HG03520 (cell line): ENCODE measurements at regions not wholly inside any gene's neighbourhood (a gene's known extent, or its start where the extent isn't known, plus 50 kb on each side); places are given as distances from the start of the nearest gene placed in this dataset.
"Not testable (repeated sequence)": the region's sequence is repeated elsewhere in the genome, so short reads cannot be mapped to it uniquely, and the experiment has no call there.

Source experiments
- ATAC-seq: cut with Tn5 transposase; IDR thresholded peaks from one replicate; pipeline ENCODE4 v1.9.1; 2021; ENCODE audit warnings: mild to moderate bottlenecking, moderate library complexity; ENCODE audit not compliant: unreplicated experiment

- ATAC-seq: no peak
Observed at GRCh38 chr4:155592179-155592937, 74.3 kb upstream of the GUCY1A1 start.

GRCh38 chr4:155591738-155592143 is 74.9 kb upstream of the GUCY1A1 start:
- no peak for ATAC-seq

GRCh38 chr4:155590796-155591585 is 75.7 kb upstream of the GUCY1A1 start:
- no peak for ATAC-seq

GRCh38 chr4:155588437-155588836 is 78.2 kb upstream of the GUCY1A1 start:
- no peak for ATAC-seq

GRCh38 chr4:155587766-155588165 is 78.9 kb upstream of the GUCY1A1 start:
- no peak for ATAC-seq

DNA sequence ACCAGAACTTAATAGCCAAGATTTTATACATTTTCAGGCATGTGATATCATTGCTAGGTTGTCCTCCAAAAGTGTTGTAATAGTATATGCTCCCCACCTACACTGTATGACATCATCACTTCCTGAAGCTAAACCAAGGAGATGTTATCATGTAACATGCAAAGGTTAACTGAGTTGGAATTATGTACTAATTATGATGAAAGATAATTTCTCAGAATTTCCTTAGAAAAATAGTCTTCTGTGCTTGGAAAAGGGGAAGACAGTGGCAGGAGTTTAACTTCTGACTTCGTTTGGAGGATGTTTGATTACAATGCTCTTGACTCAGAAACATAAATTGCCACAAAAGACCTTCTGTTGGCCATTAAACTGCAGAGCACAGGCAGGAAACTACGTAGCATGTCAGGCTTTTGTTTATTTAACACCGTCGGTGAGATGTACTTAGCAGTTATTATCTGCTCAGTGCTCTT is 83.6 kb upstream of the GUCY1A1 start:
- ATAC-seq: no peak

DNA sequence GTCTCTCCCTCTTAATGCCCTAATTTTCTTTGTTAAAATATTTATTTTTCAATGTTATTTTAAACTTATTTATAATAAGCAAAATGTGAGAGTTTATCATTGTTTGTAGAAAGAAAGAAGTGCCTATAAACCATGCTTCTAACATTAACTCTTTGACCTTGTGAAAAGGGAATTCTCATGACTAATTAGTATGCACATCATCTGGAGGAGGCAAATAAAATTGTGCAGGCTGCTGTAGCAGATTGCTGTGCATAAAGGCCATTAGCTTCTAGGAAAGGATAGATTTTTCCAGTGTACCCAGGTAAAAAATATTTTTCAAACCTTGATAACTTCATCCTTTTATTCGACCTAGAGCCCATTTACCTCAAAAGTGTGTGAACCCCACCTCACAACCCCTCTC is 84.6 kb upstream of the GUCY1A1 start:
- no peak for ATAC-seq

DNA sequence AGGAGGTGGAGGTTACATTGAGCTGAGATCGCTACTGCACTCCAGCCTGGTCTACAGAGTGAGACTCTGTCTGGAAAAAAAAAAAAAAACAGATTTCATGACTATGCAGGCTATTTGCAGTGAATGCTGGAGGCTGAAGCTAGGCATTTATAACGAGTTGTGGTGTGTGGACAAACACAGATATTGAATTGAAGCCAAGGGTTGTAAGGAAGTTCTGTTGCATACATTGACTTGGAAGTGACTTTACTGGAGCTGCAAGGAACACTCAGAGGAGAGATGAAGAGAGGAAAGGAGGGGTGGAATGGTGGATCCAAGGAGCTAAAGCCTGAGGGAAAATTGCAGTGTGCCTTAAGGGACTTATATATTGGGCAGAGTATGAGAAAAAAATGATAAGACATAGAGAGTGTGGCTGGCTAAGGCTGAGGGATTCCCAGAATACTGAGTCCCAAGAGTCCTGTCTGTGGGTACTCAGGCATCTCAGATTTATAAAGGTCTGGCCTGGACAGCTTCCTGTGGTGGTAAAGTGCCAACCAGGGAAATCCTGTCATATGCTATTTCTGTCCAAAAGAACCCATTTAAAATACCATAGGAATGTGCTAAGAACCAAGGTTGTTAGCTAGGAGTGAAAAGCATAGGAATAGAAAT is 87.8 kb upstream of the GUCY1A1 start:
- no peak for ATAC-seq

DNA sequence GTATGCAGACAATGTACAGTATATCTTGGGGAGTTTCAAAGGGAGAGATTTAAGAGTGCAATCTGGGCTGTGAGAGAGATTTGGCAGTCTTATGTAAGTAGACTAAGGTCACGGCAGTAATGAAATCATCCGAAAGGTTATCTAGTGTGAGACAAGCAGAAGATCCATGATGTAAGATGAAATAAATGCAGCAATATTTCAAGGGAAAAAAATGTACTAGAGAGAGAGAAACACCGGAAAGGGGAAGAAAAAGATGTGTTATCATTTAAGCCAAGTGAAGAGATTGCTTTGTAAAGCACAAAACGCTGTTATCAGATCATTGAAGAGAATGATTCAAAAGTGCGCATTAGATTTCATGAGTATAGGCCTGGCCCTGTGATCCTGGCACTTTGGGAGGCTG is 88.4 kb upstream of the GUCY1A1 start:
- no peak for ATAC-seq

- ATAC-seq: not testable (repeated sequence)
Observed at GRCh38 chr4:155574329-155574728, 92.3 kb upstream of the GUCY1A1 start.

GRCh38 chr4:155573126-155573525 is 93.5 kb upstream of the GUCY1A1 start:
- ATAC-seq: no peak

DNA sequence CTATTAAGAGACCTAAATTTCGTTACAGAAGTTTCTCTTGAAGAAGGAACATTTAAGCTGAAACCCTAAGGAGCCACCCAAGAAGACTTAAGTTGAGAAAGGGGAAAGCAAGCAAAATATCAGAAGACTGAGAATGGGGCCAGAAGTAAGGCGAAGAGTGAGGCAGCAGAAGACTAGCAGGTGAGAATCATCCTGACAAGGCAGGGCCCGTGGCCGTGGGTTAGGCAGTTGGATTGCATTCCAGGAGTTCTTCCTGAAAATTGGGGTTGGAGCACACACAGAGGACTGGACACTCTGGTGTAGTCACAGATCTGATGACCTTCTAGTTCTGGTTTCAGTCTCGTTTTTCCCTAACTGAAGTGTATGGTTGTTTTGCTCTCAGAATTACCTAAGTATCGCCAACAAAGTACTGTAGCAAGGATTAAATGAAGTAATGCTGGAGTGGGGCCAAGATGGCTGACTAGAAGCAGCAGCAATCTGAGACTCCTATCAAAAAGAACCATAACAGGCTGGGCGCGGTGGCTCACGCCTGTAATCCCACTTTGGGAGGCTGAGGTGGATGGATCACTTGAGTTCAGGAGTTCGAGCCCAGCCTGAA is 94.4 kb upstream of the GUCY1A1 start:
- ATAC-seq: no peak

- no peak for ATAC-seq
Observed at GRCh38 chr4:155571184-155571944, 95.3 kb upstream of the GUCY1A1 start.

DNA sequence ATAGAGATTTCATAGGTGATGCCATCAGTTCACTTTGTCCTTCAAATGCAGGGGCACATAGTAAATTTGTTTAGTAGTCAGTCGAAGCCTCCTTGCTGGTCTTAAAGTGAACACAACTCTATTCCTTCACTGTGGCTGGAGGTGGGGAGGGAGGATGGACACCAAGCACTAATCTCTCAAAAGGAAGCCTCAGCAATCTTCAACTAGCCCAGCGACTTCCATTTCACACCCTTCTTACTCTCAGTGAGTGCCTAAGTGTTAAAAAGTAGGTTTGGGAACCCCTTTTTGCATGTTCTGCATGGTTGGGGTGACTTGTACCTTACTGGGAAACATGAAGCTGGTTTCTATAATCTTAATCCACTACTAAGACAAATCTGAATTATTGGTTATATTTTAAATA is 96.0 kb upstream of the GUCY1A1 start:
- no peak for ATAC-seq

DNA sequence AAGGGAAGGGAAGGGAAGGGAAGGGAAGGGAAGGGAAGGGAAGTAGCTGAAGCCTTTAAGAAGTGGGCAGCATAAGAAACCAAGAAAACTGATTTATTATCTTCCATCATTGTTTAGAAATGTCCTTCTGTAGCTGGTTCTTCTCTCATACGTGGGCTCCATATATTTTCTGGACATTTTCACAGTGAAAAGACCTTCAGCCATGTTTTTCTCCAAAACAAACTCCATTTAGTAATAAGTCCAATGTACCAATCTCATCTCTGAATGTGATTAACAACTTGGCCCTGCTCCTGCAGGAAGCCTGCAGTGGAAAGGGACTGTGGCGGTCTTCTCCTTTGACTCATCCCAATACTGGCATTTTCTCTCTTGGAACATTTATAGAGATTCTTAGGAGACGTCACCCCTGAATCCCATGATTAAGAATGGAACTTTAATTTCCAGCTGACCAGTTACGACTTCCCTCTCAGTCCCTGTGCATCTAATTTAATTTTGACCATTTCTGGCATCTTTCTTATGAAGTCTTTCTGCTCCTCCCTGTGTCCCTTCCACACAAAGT is 96.6 kb upstream of the GUCY1A1 start:
- no peak for ATAC-seq

DNA sequence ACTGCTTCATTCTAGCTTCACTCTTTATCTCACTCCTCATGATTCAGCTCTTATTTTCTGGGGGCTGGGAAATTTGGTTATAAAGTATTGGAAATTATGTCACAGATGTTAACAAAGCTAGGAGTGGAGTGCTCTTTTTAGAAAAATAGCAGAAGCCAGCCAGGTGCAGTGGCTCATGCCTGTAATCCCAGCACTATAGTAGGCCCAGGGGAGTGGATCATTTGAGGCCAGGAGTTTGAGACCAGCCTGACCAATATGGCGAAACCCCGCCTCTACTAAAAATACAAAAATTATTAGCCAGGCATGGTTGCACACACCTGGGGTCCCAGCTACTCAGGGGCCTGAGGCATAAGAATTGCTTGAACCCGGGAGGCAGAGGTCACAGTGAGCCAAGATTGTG is 97.2 kb upstream of the GUCY1A1 start:
- ATAC-seq: no peak

DNA sequence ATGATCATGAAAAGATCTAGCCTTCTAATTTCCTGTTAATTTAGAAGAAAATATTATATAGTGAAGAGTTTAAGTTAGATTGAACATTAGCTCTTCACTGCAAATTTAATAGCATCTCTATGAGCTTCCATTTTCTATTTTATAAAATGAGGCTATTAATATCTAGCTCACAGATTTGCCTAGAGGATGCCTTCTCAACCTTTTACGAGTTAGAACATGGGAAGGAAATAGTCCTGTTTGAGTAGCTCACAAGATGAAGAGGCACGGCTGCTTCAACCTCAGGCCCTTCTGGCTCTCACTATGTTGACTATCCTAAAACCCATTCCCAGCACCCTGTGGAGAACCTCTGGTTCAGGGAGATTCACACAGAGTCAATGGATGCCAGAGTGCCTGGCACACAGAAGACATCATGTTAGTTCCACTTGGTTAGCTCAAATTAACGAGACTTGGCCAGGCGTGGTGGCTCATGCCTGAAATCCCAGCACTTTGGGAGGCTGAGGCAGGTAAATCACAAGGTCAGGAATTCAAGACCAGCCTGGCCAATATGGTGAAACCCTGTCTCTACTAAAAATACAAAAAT is 97.9 kb upstream of the GUCY1A1 start:
- ATAC-seq: no peak

DNA sequence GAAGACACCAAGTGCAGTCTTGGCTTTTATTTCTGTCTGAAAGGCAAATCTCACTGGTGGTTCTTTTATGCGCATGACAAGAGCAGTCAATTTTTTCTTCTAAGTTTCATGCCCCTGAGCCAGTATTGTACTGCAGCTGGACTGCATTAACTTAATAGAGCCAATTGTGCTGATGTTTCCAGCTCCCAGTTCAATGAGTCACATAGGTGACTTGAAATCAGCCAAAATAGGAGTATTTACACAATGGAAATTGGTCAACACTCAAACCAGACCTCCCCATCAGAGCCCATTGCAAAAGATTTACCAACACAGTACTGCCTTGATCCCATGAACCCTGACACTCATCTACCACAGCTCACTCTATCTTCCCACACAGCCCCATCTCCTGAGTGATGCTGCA is 100.3 kb upstream of the GUCY1A1 start:
- no peak for ATAC-seq

DNA sequence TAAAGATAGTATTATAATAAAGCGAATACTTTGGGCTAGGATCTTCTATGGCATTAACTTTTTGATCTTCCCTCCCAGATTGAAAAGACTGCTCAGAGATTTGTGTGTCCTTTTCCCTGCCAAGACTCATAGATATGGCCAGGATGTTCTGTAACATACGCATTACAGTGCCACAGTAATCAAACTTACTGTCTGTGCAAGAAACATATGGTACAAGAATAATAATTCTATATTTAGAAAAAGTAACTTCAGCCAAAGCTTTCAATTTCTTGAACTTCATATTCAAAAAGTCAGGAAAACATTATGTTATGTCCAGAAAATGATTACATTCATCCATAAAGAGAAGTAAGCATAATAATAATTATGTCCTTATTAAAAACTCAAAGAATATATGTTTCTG is 100.9 kb upstream of the GUCY1A1 start:
- no peak for ATAC-seq

DNA sequence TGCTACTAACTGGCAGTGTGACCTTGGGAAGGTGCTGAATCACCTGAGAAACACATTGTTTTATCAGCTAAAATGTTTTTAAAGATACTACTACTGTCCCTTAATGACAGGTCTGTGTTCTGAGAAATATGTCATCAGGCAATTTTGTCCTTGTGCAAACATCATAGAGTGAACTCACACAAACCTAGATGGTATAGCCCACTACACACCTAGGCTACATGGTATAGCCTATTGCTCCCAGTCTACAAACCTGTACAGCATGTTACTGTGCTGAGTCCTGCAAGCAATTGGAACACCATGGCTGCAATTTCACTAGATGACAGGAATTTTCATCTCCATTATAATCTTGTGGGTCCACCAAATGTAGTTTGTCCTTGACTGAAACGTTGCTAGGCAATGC is 101.3 kb upstream of the GUCY1A1 start:
- no peak for ATAC-seq
